ENCODE measurements at regions not wholly inside any gene's neighbourhood (a gene's known extent, or its start where the extent isn't known, plus 50 kb on each side); places are given as distances from the start of the nearest gene placed in this dataset.

- Histone ChIP-seq H3K27ac (replicated peaks in 1 of 4) (no peak overlapping the region), H3K4me1 (no peaks in the 10 kb centered on the region), H3K4me3 (no peak overlapping the region), H3K27me3 (no peaks in the 10 kb centered on the region), H3K9me3 (peaks cover 0 to 16% (median 2%) of the 10 kb centered on the region in 4 donors), H3K36me3 (no peaks in the 10 kb centered on the region)
- no peak for DNase-seq (ENCODE audit: extremely low spot score)
- intact Hi-C loops (cut with DNase I), result no loop called here
- TF ChIP-seq POLR2AphosphoS5 (IDR thresholded peaks at IDR 0.05), result no peak
- TF ChIP-seq, protein P1, sequence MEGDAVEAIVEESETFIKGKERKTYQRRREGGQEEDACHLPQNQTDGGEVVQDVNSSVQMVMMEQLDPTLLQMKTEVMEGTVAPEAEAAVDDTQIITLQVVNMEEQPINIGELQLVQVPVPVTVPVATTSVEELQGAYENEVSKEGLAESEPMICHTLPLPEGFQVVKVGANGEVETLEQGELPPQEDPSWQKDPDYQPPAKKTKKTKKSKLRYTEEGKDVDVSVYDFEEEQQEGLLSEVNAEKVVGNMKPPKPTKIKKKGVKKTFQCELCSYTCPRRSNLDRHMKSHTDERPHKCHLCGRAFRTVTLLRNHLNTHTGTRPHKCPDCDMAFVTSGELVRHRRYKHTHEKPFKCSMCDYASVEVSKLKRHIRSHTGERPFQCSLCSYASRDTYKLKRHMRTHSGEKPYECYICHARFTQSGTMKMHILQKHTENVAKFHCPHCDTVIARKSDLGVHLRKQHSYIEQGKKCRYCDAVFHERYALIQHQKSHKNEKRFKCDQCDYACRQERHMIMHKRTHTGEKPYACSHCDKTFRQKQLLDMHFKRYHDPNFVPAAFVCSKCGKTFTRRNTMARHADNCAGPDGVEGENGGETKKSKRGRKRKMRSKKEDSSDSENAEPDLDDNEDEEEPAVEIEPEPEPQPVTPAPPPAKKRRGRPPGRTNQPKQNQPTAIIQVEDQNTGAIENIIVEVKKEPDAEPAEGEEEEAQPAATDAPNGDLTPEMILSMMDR (IDR thresholded peaks at IDR 0.05), result no peak
- TF ChIP-seq EP300 (IDR thresholded peaks at IDR 0.05), result no peak
- no peak for TF ChIP-seq POLR2A (IDR thresholded peaks at IDR 0.05; ENCODE audit: low read depth)
- 98% methylated on average over 6 of the region's 6 CpGs for WGBS
Measured at GRCh38 chr7:68820321-68820720, 778.0 kb upstream of the AUTS2 start.

- intact Hi-C loops (cut with DNase I), result no loop called here
- no peak overlapping the region for H3K4me3 ChIP-seq
- no peaks in the 10 kb centered on the region for H3K4me1 ChIP-seq
- no peak for DNase-seq (ENCODE audit: extremely low spot score)
- H3K27me3 ChIP-seq, result no peaks in the 10 kb centered on the region
- WGBS, result 75% methylated on average over 5 of the region's 5 CpGs
- H3K36me3 ChIP-seq, result no peaks in the 10 kb centered on the region
- H3K9me3 ChIP-seq, result peaks cover 0 to 16% (median 2%) of the 10 kb centered on the region in 4 donors
- TF ChIP-seq, protein P1 (IDR thresholded peaks at IDR 0.05), result no peak
- TF ChIP-seq POLR2A (IDR thresholded peaks at IDR 0.05; ENCODE audit: low read depth), result no peak
- no peak for TF ChIP-seq EP300 (IDR thresholded peaks at IDR 0.05)
- no peak for TF ChIP-seq POLR2AphosphoS5 (IDR thresholded peaks at IDR 0.05)
- H3K27ac ChIP-seq (replicated peaks in 1 of 4), result no peak overlapping the region
Measured at GRCh38 chr7:68821846-68822245, 776.4 kb upstream of the AUTS2 start.

GRCh38 chr7:68823996-68824780 lies 774.1 kb upstream of the AUTS2 start:
- TF ChIP-seq EP300 (IDR thresholded peaks at IDR 0.05) (no peak), POLR2A (IDR thresholded peaks at IDR 0.05; ENCODE audit: low read depth) (no peak), POLR2AphosphoS5 (IDR thresholded peaks at IDR 0.05) (no peak)
- TF ChIP-seq, protein P1 (IDR thresholded peaks at IDR 0.05), result no peak
- DNase-seq (ENCODE audit: extremely low spot score), result no peak
- WGBS, result 92% methylated on average over 5 of the region's 5 CpGs

DNA sequence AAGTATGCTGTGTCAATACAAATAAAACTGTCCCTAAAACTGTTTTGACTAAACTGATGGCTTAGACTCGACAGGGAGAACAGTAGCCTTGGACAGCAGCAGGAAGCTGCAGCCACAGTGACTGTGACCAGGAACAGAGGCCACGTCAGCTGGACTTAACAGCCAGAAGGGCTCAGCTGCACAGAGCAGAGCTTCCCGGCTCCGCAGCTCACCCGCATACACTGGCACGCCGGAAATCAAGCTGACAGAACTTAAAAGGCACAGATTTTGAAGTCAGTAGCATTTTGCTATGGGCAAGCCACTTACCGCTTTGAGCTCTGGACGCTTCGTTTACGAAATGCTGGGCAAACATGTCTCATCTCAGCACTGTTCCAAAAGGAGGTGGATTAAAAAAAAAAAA lies 769.7 kb upstream of the AUTS2 start:
- Histone ChIP-seq H3K27ac (replicated peaks in 1 of 4) (no peak overlapping the region), H3K36me3 (no peaks in the 10 kb centered on the region), H3K4me3 (no peak overlapping the region), H3K9me3 (peaks cover 0 to 15% (median 2%) of the 10 kb centered on the region in 4 donors), H3K4me1 (peaks cover 0 to 8% (median 5%) of the 10 kb centered on the region in 4 donors), H3K27me3 (no peaks in the 10 kb centered on the region)
- TF ChIP-seq, protein P1 (IDR thresholded peaks at IDR 0.05), result no peak
- TF ChIP-seq EP300 (IDR thresholded peaks at IDR 0.05) (no peak), POLR2AphosphoS5 (IDR thresholded peaks at IDR 0.05) (no peak), POLR2A (IDR thresholded peaks at IDR 0.05; ENCODE audit: low read depth) (no peak)
- intact Hi-C loops (cut with DNase I), result no loop called here
- no peak for DNase-seq (ENCODE audit: extremely low spot score)
- 69% methylated on average over 11 of the region's 11 CpGs for WGBS

More at GRCh38 chr7:68823996-68824780, 774.1 kb upstream of the AUTS2 start:
- intact Hi-C loops (cut with DNase I), result no loop called here
- Histone ChIP-seq H3K27ac (replicated peaks in 1 of 4) (no peak overlapping the region), H3K27me3 (no peaks in the 10 kb centered on the region), H3K4me3 (no peak overlapping the region), H3K9me3 (peaks cover 0 to 16% (median 2%) of the 10 kb centered on the region in 4 donors), H3K36me3 (no peaks in the 10 kb centered on the region), H3K4me1 (no peaks in the 10 kb centered on the region)

Measured in esophagus muscularis mucosa (tissue), 4 donors.